Muscle of arm (tissue), 1 donor: ENCODE measurements at regions not wholly inside any gene's neighbourhood (a gene's known extent, or its start where the extent isn't known, plus 50 kb on each side); places are given as distances from the start of the nearest gene placed in this dataset.
A peak's percentile ranks its signal among the peaks of the same experiment; 100 is the strongest.

Experiments used
- DNase-seq: peaks from one replicate; pipeline ENCODE4 v3.0.0-alpha.2; 2013

GRCh38 chr20:52261792-52262191 is 70.2 kb upstream of the ZFP64 start:
- no peak for DNase-seq

GRCh38 chr20:52259295-52259694 is 67.7 kb upstream of the ZFP64 start:
- DNase-seq: no peak

- no peak for DNase-seq
Measured at GRCh38 chr20:52256454-52256853, 64.9 kb upstream of the ZFP64 start.

- DNase-seq: no peak
Measured at GRCh38 chr20:52252664-52253063, 61.1 kb upstream of the ZFP64 start.

- DNase-seq: no peak
Measured at GRCh38 chr20:52251827-52252226, 60.2 kb upstream of the ZFP64 start.

- DNase-seq: no peak
Measured at GRCh38 chr20:52251136-52251700, 59.6 kb upstream of the ZFP64 start.

- no peak for DNase-seq
Measured at GRCh38 chr20:52247548-52247947, 56.0 kb upstream of the ZFP64 start.

GRCh38 chr20:52246366-52246765 is 54.8 kb upstream of the ZFP64 start:
- DNase-seq: no peak

GRCh38 chr20:52244702-52245101 is 53.1 kb upstream of the ZFP64 start:
- no peak for DNase-seq

GRCh38 chr20:52242237-52243230 is 51.0 kb upstream of the ZFP64 start:
- DNase-seq: peak; percentile 41
